ENCODE measurements at regions not wholly inside any gene's neighbourhood (a gene's known extent, or its start where the extent isn't known, plus 50 kb on each side); places are given as distances from the start of the nearest gene placed in this dataset.

DNA sequence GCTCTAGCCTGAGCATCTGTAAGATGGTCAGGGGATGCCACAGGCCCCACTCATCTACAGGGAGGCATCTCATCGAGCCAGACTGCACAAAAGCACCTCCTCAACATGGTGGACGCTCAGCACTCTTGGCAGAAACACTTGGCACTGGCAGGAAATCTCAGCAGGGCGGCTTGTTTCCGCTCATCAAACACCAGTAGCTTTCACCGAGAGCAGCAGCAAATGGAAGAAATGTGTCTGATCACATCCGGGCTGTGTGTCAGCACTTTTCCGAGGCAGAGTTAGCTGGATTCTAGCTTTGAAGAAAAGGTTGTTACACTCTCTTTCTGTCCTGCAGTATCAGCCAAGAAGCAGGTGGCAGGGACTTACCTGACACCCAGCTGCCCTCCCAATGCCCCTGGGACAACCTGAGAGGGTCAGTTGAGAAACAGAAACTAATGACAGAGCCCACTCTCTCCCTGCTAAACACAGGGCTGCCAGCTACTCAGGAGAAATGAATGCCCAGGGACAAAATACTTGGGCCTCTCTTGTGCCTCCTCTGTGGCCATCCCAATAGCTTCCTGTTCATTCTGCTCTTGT lies 68.9 kb upstream of the FZD7 start:
- Histone ChIP-seq H3K9me3 (no peaks in the 10 kb centered on the region), H3K4me3 (no peak overlapping the region), H3K27ac (no peak overlapping the region), H3K27me3 (no peaks in the 10 kb centered on the region), H3K36me3 (no peaks in the 10 kb centered on the region), H3K4me1 (no peaks in the 10 kb centered on the region)
- no peak for DNase-seq
- WGBS, 2 donors (ENCODE audit: low coverage in 1 of 2): 73% methylated on average over 7 of the region's 7 CpGs; no CpG with 5 or more reads in 1 of the 2 donors
- TF ChIP-seq EP300 (IDR thresholded peaks at IDR 0.05; ENCODE audit: low read depth): no peak
- no peak for TF ChIP-seq POLR2A (IDR thresholded peaks at IDR 0.05)
- TF ChIP-seq POLR2AphosphoS5 (IDR thresholded peaks at IDR 0.05): no peak
- TF ChIP-seq, protein P1, sequence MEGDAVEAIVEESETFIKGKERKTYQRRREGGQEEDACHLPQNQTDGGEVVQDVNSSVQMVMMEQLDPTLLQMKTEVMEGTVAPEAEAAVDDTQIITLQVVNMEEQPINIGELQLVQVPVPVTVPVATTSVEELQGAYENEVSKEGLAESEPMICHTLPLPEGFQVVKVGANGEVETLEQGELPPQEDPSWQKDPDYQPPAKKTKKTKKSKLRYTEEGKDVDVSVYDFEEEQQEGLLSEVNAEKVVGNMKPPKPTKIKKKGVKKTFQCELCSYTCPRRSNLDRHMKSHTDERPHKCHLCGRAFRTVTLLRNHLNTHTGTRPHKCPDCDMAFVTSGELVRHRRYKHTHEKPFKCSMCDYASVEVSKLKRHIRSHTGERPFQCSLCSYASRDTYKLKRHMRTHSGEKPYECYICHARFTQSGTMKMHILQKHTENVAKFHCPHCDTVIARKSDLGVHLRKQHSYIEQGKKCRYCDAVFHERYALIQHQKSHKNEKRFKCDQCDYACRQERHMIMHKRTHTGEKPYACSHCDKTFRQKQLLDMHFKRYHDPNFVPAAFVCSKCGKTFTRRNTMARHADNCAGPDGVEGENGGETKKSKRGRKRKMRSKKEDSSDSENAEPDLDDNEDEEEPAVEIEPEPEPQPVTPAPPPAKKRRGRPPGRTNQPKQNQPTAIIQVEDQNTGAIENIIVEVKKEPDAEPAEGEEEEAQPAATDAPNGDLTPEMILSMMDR (IDR thresholded peaks at IDR 0.05): no peak
- intact Hi-C loops (cut with DNase I; ENCODE audit: low total_unique reads) (no loop called here), in situ Hi-C loops (cut with MboI; ENCODE audit: low pct_ligation_motif_present in 1 of 4, low pct_unique_long_range_greater_than_20kb in 1 of 4, low sequenced_read_pairs in 3 of 4) (no loop called here)

DNA sequence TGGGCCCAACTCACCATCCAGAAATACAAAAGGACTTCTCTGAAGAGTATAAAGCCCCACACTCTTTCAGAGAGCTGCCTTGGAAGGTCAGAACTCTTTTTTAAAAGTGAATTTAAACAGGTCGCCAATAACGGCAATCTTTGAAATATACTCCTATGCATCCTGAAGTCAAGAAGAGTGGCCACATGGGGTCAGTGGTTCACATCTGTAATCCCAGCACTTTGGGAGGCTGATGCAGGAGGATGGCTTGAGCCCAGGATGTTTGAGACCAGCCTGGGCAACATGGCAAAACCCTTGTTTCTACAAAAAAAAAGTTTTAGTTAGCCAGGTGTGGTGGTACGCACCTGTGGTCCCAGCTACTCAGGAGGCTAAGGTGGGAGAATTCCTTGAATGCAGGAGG lies 68.1 kb upstream of the FZD7 start:
- TF ChIP-seq POLR2AphosphoS5 (IDR thresholded peaks at IDR 0.05) (no peak), EP300 (IDR thresholded peaks at IDR 0.05; ENCODE audit: low read depth) (no peak), POLR2A (IDR thresholded peaks at IDR 0.05) (no peak)
- TF ChIP-seq, protein P1 (IDR thresholded peaks at IDR 0.05): peak in 1 of 5 experiments; percentile 7
- DNase-seq: no peak
- H3K4me1 ChIP-seq: no peaks in the 10 kb centered on the region
- no peaks in the 10 kb centered on the region for H3K36me3 ChIP-seq
- H3K4me3 ChIP-seq: no peak overlapping the region
- no peaks in the 10 kb centered on the region for H3K9me3 ChIP-seq
- in situ Hi-C loops (cut with MboI; ENCODE audit: low pct_ligation_motif_present in 1 of 4, low pct_unique_long_range_greater_than_20kb in 1 of 4, low sequenced_read_pairs in 3 of 4): no loop called here
- H3K27ac ChIP-seq: no peak overlapping the region
- WGBS, 2 donors (ENCODE audit: low coverage in 1 of 2): 63 to 83% methylated on average over 2 to 3 of the region's 3 CpGs
- intact Hi-C loops (cut with DNase I; ENCODE audit: low total_unique reads): no loop called here
- no peaks in the 10 kb centered on the region for H3K27me3 ChIP-seq

DNA sequence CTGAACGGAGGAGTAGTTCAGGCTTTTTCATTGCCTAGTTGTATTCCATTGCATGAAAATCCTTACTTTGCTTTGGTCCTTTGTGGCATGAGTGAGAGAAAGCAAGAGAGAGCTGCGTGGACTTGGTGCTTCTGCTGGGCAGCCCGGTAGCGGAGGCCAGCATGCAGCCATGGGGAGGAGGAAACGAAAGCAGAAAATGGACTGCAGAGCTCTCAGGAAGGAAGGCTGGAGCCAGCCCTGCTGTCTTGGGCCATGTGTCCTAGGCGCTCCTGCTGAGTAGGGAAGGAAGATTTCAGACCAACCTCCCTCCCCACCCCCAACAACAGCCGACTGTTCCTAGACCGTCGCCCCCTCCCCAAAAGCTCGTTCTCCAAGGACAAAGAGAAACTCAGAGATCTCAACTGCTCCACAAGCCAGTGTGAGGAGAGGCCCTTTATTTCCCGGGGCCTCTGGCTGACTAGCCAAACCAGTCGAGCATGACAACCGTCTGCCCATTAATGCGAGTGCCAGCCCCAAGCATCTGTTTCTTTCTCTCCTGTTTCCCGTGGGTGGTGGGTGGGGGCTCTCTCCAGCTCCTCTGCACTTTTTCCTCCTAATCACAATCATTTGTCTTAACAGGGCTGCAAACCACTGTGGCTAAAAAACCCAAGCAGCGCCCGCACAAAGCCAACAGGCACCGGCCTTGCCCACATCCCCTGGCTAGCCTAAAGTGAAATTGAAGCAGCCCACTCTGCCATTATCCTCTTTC lies 66.8 kb upstream of the FZD7 start:
- no peak for TF ChIP-seq POLR2A (IDR thresholded peaks at IDR 0.05)
- TF ChIP-seq, protein P1 (IDR thresholded peaks at IDR 0.05): no peak
- TF ChIP-seq EP300 (IDR thresholded peaks at IDR 0.05; ENCODE audit: low read depth): no peak
- no peak for TF ChIP-seq POLR2AphosphoS5 (IDR thresholded peaks at IDR 0.05)
- DNase-seq: no peak
- in situ Hi-C loops (cut with MboI; ENCODE audit: low pct_ligation_motif_present in 1 of 4, low pct_unique_long_range_greater_than_20kb in 1 of 4, low sequenced_read_pairs in 3 of 4) (no loop called here), intact Hi-C loops (cut with DNase I; ENCODE audit: low total_unique reads) (no loop called here)
- no peak overlapping the region for H3K4me3 ChIP-seq
- no peak overlapping the region for H3K27ac ChIP-seq
- no peaks in the 10 kb centered on the region for H3K9me3 ChIP-seq
- WGBS, 2 donors (ENCODE audit: low coverage in 1 of 2): 73 to 97% methylated on average over 5 to 18 of the region's 18 CpGs
- no peaks in the 10 kb centered on the region for H3K4me1 ChIP-seq
- no peaks in the 10 kb centered on the region for H3K27me3 ChIP-seq
- no peaks in the 10 kb centered on the region for H3K36me3 ChIP-seq

DNA sequence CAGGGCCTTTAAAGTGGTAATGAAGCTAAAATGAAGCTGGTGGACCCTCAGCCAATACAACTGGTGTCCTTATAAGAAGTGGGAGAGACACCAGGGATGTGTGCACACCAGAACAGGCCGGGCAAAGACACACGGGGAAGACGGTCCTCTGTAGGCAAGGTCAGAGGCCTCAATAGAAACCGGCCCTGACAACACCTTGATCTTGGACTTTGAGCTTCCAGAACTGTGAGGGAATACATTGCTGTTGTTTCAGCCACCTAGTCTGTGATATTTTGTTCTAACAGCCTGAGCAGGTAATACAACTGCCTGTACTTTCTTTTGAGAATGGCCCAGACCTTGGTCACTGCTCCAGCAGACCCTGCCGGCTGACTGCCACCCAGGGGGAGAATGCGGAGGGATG lies 65.6 kb upstream of the FZD7 start:
- WGBS, 2 donors (ENCODE audit: low coverage in 1 of 2): 53 to 68% methylated on average over 4 to 6 of the region's 6 CpGs

More for the DNA sequence above, 65.6 kb upstream of the FZD7 start:
- H3K27ac ChIP-seq: no peak overlapping the region
- H3K4me3 ChIP-seq: no peak overlapping the region
- intact Hi-C loops (cut with DNase I; ENCODE audit: low total_unique reads): no loop called here
- H3K9me3 ChIP-seq: no peaks in the 10 kb centered on the region
- no peak for DNase-seq
- TF ChIP-seq, protein P1 (IDR thresholded peaks at IDR 0.05): no peak
- TF ChIP-seq EP300 (IDR thresholded peaks at IDR 0.05; ENCODE audit: low read depth) (no peak), POLR2AphosphoS5 (IDR thresholded peaks at IDR 0.05) (no peak), POLR2A (IDR thresholded peaks at IDR 0.05) (no peak)
- H3K27me3 ChIP-seq: no peaks in the 10 kb centered on the region
- in situ Hi-C loops (cut with MboI; ENCODE audit: low pct_ligation_motif_present in 1 of 4, low pct_unique_long_range_greater_than_20kb in 1 of 4, low sequenced_read_pairs in 3 of 4): no loop called here
- H3K36me3 ChIP-seq: no peaks in the 10 kb centered on the region
- H3K4me1 ChIP-seq: no peaks in the 10 kb centered on the region

All from transverse colon (tissue), 4 donors.